Neuronal stem cell (in vitro differentiated cells): ENCODE measurements at regions not wholly inside any gene's neighbourhood (a gene's known extent, or its start where the extent isn't known, plus 50 kb on each side); places are given as distances from the start of the nearest gene placed in this dataset.

Experiments used
- DNase-seq: peaks from one replicate; pipeline ENCODE4 v3.0.0-alpha.2; 2013; ENCODE audit warnings: low spot score
- H2AFZ ChIP-seq: one replicate; pipeline ENCODE4 v1.6.1; 2013; ENCODE audit warnings: mild to moderate bottlenecking, low read length, inconsistent platforms
- H2AK5ac ChIP-seq: 2 replicates; pipeline ENCODE4 v1.6.1; 2013; ENCODE audit warnings: low read depth, mild to moderate bottlenecking, inconsistent platforms, low read length, moderate library complexity, mixed read lengths
- H2BK120ac ChIP-seq: 2 replicates; pipeline ENCODE4 v1.6.1; 2013; ENCODE audit warnings: low read depth, mild to moderate bottlenecking, inconsistent platforms, low read length, moderate library complexity, mixed read lengths
- H2BK12ac ChIP-seq: one replicate; pipeline ENCODE4 v1.6.1; 2013; ENCODE audit warnings: low read length, inconsistent platforms
- H2BK15ac ChIP-seq: 2 replicates; pipeline ENCODE4 v1.6.1; 2013; ENCODE audit warnings: mild to moderate bottlenecking, low read length, inconsistent platforms, mixed read lengths
- H2BK5ac ChIP-seq: one replicate; pipeline ENCODE4 v1.6.1; 2013; ENCODE audit warnings: inconsistent platforms, mild to moderate bottlenecking, low read length, moderate library complexity
- H3K14ac ChIP-seq: one replicate; pipeline ENCODE4 v1.6.1; 2013; ENCODE audit warnings: low read length, inconsistent platforms
- H3K18ac ChIP-seq: 2 replicates; pipeline ENCODE4 v1.6.1; 2013; ENCODE audit warnings: low read length, inconsistent platforms
- H3K23ac ChIP-seq: 2 replicates; pipeline ENCODE4 v1.6.1; 2013; ENCODE audit warnings: low read depth, mild to moderate bottlenecking, mixed read lengths, low read length, inconsistent platforms; ENCODE audit not compliant: poor library complexity
- H3K27ac ChIP-seq: replicated peaks from 3 replicates; pipeline ENCODE4 v1.5.1; 2013; ENCODE audit warnings: low read length, inconsistent platforms
- H3K27me3 ChIP-seq, 3 experiments: 2 replicates each; pipeline ENCODE4 v1.6.1; 2013; ENCODE audit warnings: low read length in 3 of 3, mild to moderate bottlenecking in 2 of 3, inconsistent platforms in 1 of 3, low read depth in 1 of 3, mixed read lengths in 1 of 3, moderate library complexity in 1 of 3; ENCODE audit not compliant: control insufficient read depth in 3 of 3, insufficient read depth in 3 of 3
- H3K36me3 ChIP-seq, 2 donors: replicated peaks in 1 of 2; 2 replicates each; pipeline ENCODE4 v1.6.1; 2013; ENCODE audit warnings: low read length in 2 of 2; ENCODE audit not compliant: control insufficient read depth in 2 of 2, insufficient read depth in 2 of 2
- H3K4ac ChIP-seq: 2 replicates; pipeline ENCODE4 v1.6.1; 2013; ENCODE audit warnings: inconsistent platforms, mild to moderate bottlenecking, low read length, moderate library complexity
- H3K4me1 ChIP-seq, 2 donors: 1 replicate in 1 of 2; 2 replicates in 1 of 2; pipeline ENCODE4 v1.6.1; 2013; ENCODE audit warnings: low read length in 2 of 2, low read depth in 1 of 2; ENCODE audit not compliant: control insufficient read depth in 2 of 2, insufficient read depth in 1 of 2
- H3K4me2 ChIP-seq: one replicate; pipeline ENCODE4 v1.6.1; 2013; ENCODE audit warnings: mild to moderate bottlenecking, low read length, inconsistent platforms; ENCODE audit not compliant: insufficient read depth, poor library complexity, severe bottlenecking
- H3K4me3 ChIP-seq, 2 donors: 2 replicates each; pipeline ENCODE4 v1.5.1; 2013; ENCODE audit warnings: low read length in 2 of 2, mild to moderate bottlenecking in 2 of 2, inconsistent platforms in 1 of 2, moderate library complexity in 1 of 2
- H3K79me1 ChIP-seq: one replicate; pipeline ENCODE4 v1.6.1; 2013; ENCODE audit warnings: low read depth, mild to moderate bottlenecking, inconsistent platforms, low read length, moderate library complexity
- H3K9ac ChIP-seq: one replicate; pipeline ENCODE4 v1.6.1; 2013; ENCODE audit warnings: mild to moderate bottlenecking, low read depth, low read length, inconsistent platforms; ENCODE audit not compliant: poor library complexity
- H3K9me3 ChIP-seq, 2 donors: replicated peaks in 1 of 2; 2 replicates each; pipeline versions ENCODE3 to v1.6.1; 2013; ENCODE audit warnings: low read length in 2 of 2, mild to moderate bottlenecking in 2 of 2, inconsistent platforms in 1 of 2, low read depth in 1 of 2, mixed read lengths in 1 of 2, moderate library complexity in 1 of 2; ENCODE audit not compliant: control insufficient read depth in 2 of 2, insufficient read depth in 1 of 2
- H4K8ac ChIP-seq: one replicate; pipeline ENCODE4 v1.6.1; 2013; ENCODE audit warnings: low read depth, mild to moderate bottlenecking, inconsistent platforms, low read length, moderate library complexity
- H4K91ac ChIP-seq: one replicate; pipeline ENCODE4 v1.6.1; 2013; ENCODE audit warnings: low read length, low read depth, mild to moderate bottlenecking, inconsistent platforms; ENCODE audit not compliant: poor library complexity
- WGBS, 2 donors: extraction: QIAGEN DNeasy Blood & Tissue Kit; methylation state at CpG; one replicate each; pipeline ENCODE4 v1.1.7; 2013; ENCODE audit warnings: missing lambda C conversion rate in 2 of 2, mixed read lengths in 1 of 2; ENCODE audit not compliant: insufficient read length in 2 of 2, insufficient replicate concordance in 1 of 2; ENCODE audit errors: extremely low coverage in 2 of 2; 5-methylcytosine and 5-hydroxymethylcytosine counted together

DNA sequence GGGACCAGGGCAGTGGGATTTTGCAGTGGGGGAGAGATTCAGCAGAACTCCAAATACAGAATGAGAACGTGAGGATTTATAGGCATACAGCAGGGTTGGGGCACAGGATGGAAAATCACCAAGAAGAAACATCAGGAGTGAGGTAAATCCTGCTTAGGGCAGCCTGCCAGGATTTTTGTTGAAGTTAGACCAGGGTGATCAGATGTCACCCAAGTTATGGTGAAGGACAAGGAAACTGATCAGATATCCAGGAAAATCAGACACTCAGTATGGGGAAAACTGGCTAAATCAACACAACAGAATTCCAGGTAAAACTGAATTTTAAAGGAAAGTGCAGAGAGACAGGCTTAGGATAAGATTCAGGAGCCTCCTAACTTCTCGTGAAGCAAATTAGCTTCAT lies 682.4 kb downstream of the TMEM121 start:
- H3K23ac ChIP-seq = no peak overlapping the region
- no peak overlapping the region for H4K8ac ChIP-seq
- no peak overlapping the region for H2AK5ac ChIP-seq
- H2BK15ac ChIP-seq = no peak overlapping the region
- no peaks in the 10 kb centered on the region for H3K36me3 ChIP-seq
- H3K27ac ChIP-seq = no peak overlapping the region
- WGBS, 2 donors = no CpG with 5 or more reads among the region's 2 CpGs
- no peak overlapping the region for H3K4ac ChIP-seq
- no peak overlapping the region for H4K91ac ChIP-seq
- DNase-seq = no peak
- H2BK120ac ChIP-seq = no peak overlapping the region
- H2BK12ac ChIP-seq = no peak overlapping the region
- H3K9ac ChIP-seq = no peak overlapping the region
- H3K9me3 ChIP-seq = peaks cover 0 to 39% of the 10 kb centered on the region in 2 donors
- no peak overlapping the region for H3K18ac ChIP-seq
- H3K4me2 ChIP-seq = no peak overlapping the region
- H2BK5ac ChIP-seq = no peak overlapping the region
- H3K14ac ChIP-seq = no peak overlapping the region
- no peaks in the 10 kb centered on the region for H3K4me1 ChIP-seq
- H2AFZ ChIP-seq = no peak overlapping the region
- no peaks in the 10 kb centered on the region for H3K79me1 ChIP-seq
- H3K27me3 ChIP-seq = peaks cover 0 to 11% (median 0%) of the 10 kb centered on the region in 3 experiments
- no peak overlapping the region for H3K4me3 ChIP-seq

DNA sequence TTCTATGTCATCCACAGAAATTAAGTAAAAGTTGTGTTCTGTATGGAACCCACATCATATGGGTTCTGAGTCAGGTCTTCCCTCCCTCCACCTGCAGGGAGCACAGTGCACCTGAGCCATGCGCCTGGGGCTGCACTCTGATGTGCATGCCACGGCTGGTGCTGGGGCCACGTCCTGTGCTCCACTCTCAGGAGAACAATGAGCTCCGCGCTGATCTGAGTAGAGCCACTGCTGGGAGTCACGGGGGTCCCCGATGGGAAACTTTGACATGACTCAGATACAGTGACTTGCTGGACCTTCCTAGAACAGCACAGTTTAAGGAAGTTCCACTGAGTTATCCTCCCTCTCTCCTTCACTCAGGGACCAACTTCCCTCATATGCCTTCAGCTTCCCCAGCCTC lies 683.4 kb downstream of the TMEM121 start:
- no peak overlapping the region for H3K27ac ChIP-seq
- H2BK5ac ChIP-seq = no peak overlapping the region
- no peak overlapping the region for H2AK5ac ChIP-seq
- no peak overlapping the region for H2BK120ac ChIP-seq
- no peak overlapping the region for H2BK15ac ChIP-seq
- peaks cover 0 to 35% of the 10 kb centered on the region in 2 donors for H3K9me3 ChIP-seq
- H3K27me3 ChIP-seq = peaks cover 0 to 11% (median 0%) of the 10 kb centered on the region in 3 experiments
- H3K4ac ChIP-seq = no peak overlapping the region
- H3K36me3 ChIP-seq = no peaks in the 10 kb centered on the region
- no peak for DNase-seq
- no peak overlapping the region for H3K18ac ChIP-seq
- no peak overlapping the region for H2BK12ac ChIP-seq
- no peak overlapping the region for H3K23ac ChIP-seq
- no peak overlapping the region for H2AFZ ChIP-seq
- H4K8ac ChIP-seq = no peak overlapping the region
- H3K79me1 ChIP-seq = no peaks in the 10 kb centered on the region
- no peak overlapping the region for H3K14ac ChIP-seq
- H3K9ac ChIP-seq = no peak overlapping the region
- no peak overlapping the region for H3K4me3 ChIP-seq
- H3K4me1 ChIP-seq = no peaks in the 10 kb centered on the region
- H4K91ac ChIP-seq = no peak overlapping the region
- no CpG with 5 or more reads among the region's 7 CpGs for WGBS, 2 donors
- no peak overlapping the region for H3K4me2 ChIP-seq

DNA sequence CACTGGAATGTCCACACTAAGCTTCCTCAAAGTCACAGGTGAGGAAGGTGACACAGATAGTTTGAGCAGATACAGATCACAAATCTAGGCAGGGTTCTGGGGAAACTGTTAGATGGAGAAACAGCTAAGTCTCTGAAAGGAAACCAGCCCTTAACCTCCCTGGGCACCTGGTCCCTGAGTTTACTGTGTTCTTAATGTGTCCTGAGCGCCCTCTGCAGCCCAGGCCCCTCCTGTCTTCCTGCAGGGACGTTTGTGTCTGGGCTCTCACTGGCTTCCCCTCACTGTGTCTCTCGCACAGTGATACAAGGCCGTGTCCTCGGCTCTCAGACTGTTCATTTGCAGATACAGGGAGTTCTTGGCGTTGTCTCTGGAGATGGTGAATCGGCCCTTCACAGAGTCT lies 684.3 kb downstream of the TMEM121 start:
- no peak overlapping the region for H3K23ac ChIP-seq
- H2AFZ ChIP-seq = no peak overlapping the region
- H2BK12ac ChIP-seq = no peak overlapping the region
- H4K91ac ChIP-seq = no peak overlapping the region
- H3K4ac ChIP-seq = no peak overlapping the region
- no peaks in the 10 kb centered on the region for H3K36me3 ChIP-seq
- no peak overlapping the region for H2BK5ac ChIP-seq
- no peak overlapping the region for H2AK5ac ChIP-seq
- peaks cover 0 to 31% of the 10 kb centered on the region in 2 donors for H3K9me3 ChIP-seq
- WGBS, 2 donors = no CpG with 5 or more reads among the region's 7 CpGs
- no peak overlapping the region for H4K8ac ChIP-seq
- no peaks in the 10 kb centered on the region for H3K4me1 ChIP-seq
- H2BK15ac ChIP-seq = no peak overlapping the region
- no peak overlapping the region for H3K27ac ChIP-seq
- no peak overlapping the region for H3K4me3 ChIP-seq
- H3K18ac ChIP-seq = no peak overlapping the region
- no peak overlapping the region for H2BK120ac ChIP-seq
- no peak overlapping the region for H3K9ac ChIP-seq
- no peaks in the 10 kb centered on the region for H3K79me1 ChIP-seq
- DNase-seq = no peak
- no peak overlapping the region for H3K4me2 ChIP-seq
- H3K27me3 ChIP-seq = peaks cover 0 to 8% (median 0%) of the 10 kb centered on the region in 3 experiments
- no peak overlapping the region for H3K14ac ChIP-seq

DNA sequence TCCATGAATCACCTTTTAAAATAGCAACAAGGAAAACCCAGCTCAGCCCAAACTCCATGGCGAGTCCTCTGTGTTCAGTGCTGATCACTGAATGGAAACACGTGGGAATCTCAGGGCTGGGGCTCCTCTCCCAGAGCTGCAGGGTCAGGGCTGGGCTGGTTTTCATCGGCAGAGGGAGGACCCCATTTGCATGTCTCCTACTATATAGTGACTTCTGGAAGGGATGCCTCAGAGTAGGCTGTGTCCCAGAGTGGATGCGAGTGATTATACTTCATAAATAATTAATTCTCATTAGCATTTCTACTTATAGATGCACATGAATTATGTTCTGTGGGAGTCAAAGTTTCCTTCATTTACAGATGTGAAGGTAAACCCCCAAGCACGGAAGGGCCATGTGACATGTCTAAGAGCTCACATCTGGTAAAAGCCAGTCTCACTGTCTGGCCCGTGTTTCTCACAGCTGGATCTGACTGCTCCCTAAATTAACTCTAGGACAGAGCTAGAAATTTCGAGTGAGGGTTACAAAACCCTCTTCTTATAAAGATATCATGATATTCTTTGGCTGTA lies 685.0 kb downstream of the TMEM121 start:
- Histone ChIP-seq H3K4me1 (no peaks in the 10 kb centered on the region), H3K9me3 (peaks cover 0 to 30% of the 10 kb centered on the region in 2 donors), H3K36me3 (no peaks in the 10 kb centered on the region), H3K18ac (no peak overlapping the region), H2AK5ac (no peak overlapping the region), H2BK12ac (no peak overlapping the region), H2BK5ac (no peak overlapping the region), H3K79me1 (no peaks in the 10 kb centered on the region), H3K4me2 (no peak overlapping the region), H3K23ac (no peak overlapping the region), H4K91ac (no peak overlapping the region), H3K14ac (no peak overlapping the region), H3K27ac (no peak overlapping the region), H2BK120ac (no peak overlapping the region), H2BK15ac (no peak overlapping the region), H4K8ac (no peak overlapping the region), H2AFZ (no peak overlapping the region), H3K27me3 (peaks cover 0 to 8% (median 0%) of the 10 kb centered on the region in 3 experiments), H3K9ac (no peak overlapping the region), H3K4ac (no peak overlapping the region), H3K4me3 (no peak overlapping the region)
- DNase-seq = no peak
- WGBS, 2 donors = no CpG with 5 or more reads among the region's 7 CpGs
